SK-N-SH treated with all-trans-retinoic acid at 6 μM for 48 hours (cell line): ENCODE measurements at regions not wholly inside any gene's neighbourhood (a gene's known extent, or its start where the extent isn't known, plus 50 kb on each side); places are given as distances from the start of the nearest gene placed in this dataset.

Source experiments
- ARNTL ChIP-seq: fragments of 450-650 bp; formaldehyde crosslinking; IDR thresholded peaks from 2 replicates; pipeline ENCODE4 v1.5.0; 2020; ENCODE audit warnings: low read depth, mild to moderate bottlenecking, moderate library complexity, borderline replicate concordance
- GLIS3 ChIP-seq: fragments of 250-450 bp; sonication (Bioruptor Pico); IDR thresholded peaks from 2 replicates; pipeline ENCODE4 v1.5.0; 2020; ENCODE audit warnings: mild to moderate bottlenecking, moderate library complexity
- OSR1 ChIP-seq: fragments of 250-450 bp; sonication (Bioruptor Pico); IDR thresholded peaks from 2 replicates; pipeline ENCODE4 v1.8.0; 2022; ENCODE audit warnings: moderate library complexity, mild to moderate bottlenecking, inconsistent platforms
- PATZ1 ChIP-seq: fragments of 250-450 bp; sonication (Bioruptor Pico); IDR thresholded peaks from 2 replicates; pipeline ENCODE4 v1.8.0; 2020; ENCODE audit warnings: mild to moderate bottlenecking, moderate library complexity, borderline replicate concordance
- TCF4 ChIP-seq: fragments of 250-450 bp; sonication (Bioruptor Pico); IDR thresholded peaks from 2 replicates; pipeline ENCODE4 v1.8.0; 2021; ENCODE audit warnings: mild to moderate bottlenecking, moderate library complexity, borderline replicate concordance
- ZFP30 ChIP-seq: fragments of 450-650 bp; formaldehyde crosslinking; IDR thresholded peaks from 2 replicates; pipeline ENCODE4 v1.5.0; 2022; ENCODE audit warnings: mild to moderate bottlenecking, moderate library complexity
- ZNF8 ChIP-seq: fragments of 450-650 bp; formaldehyde crosslinking; IDR thresholded peaks from 2 replicates; pipeline ENCODE4 v1.5.0; 2020; ENCODE audit warnings: mild to moderate bottlenecking, moderate library complexity

GRCh38 chr9:18092138-18092537, 381.8 kb upstream of the ADAMTSL1 start:
- TF ChIP-seq OSR1 (CRISPR knock-in tag) (no peak), GLIS3 (CRISPR knock-in tag) (no peak), ARNTL (CRISPR knock-in tag) (no peak), ZFP30 (CRISPR knock-in tag) (no peak), TCF4 (CRISPR knock-in tag) (no peak), PATZ1 (CRISPR knock-in tag) (no peak), ZNF8 (CRISPR knock-in tag) (no peak)
